Esophagus muscularis mucosa (tissue), 4 donors: ENCODE measurements at regions not wholly inside any gene's neighbourhood (a gene's known extent, or its start where the extent isn't known, plus 50 kb on each side); places are given as distances from the start of the nearest gene placed in this dataset.

Source experiments
- EP300 ChIP-seq: sonication (generic); formaldehyde crosslinking; IDR thresholded peaks from one replicate; pipeline ENCODE4 v1.6.1; 2017; ENCODE audit warnings: antibody characterized with exemption
- POLR2A ChIP-seq: fragments of 450-650 bp; IDR thresholded peaks from one replicate; pipeline ENCODE4 v1.6.1; 2017; ENCODE audit warnings: antibody characterized with exemption, moderate library complexity, mild to moderate bottlenecking, low read depth
- POLR2AphosphoS5 ChIP-seq, 2 donors: sonication (generic); formaldehyde crosslinking; IDR thresholded peaks; one replicate each; pipeline ENCODE4 v1.6.1; 2017; ENCODE audit warnings: antibody characterized with exemption in 2 of 2
- TF ChIP-seq, protein P1 (sequence below), 3 experiments: fragments of 200-600 bp in 2 of 3; fragments of 450-650 bp in 1 of 3; sonication (generic) in 2 of 3; IDR thresholded peaks; one replicate each; pipeline ENCODE4 v1.5.1; 2017 to 2019; ENCODE audit warnings: antibody characterized with exemption in 3 of 3, mild to moderate bottlenecking in 2 of 3, moderate library complexity in 1 of 3

DNA sequence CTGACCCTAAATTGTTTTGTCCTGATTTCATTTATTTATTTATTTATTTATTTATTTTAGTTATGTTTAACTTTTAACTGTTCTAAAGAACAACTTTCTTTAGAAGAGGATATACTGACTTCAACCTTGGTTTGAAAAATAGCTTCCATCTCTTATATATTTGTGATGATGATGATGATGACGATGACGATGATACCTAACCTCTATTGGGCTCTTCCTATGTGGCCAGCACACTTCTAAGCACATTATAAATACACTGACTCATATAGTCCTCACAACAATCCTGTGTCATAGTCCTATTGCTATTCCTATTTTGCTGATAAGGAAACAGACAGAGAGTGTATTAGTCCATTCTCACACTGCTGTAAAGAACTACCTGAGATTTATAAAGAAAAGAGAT, 162.9 kb upstream of the KIAA1217 start:
- TF ChIP-seq, protein P1, sequence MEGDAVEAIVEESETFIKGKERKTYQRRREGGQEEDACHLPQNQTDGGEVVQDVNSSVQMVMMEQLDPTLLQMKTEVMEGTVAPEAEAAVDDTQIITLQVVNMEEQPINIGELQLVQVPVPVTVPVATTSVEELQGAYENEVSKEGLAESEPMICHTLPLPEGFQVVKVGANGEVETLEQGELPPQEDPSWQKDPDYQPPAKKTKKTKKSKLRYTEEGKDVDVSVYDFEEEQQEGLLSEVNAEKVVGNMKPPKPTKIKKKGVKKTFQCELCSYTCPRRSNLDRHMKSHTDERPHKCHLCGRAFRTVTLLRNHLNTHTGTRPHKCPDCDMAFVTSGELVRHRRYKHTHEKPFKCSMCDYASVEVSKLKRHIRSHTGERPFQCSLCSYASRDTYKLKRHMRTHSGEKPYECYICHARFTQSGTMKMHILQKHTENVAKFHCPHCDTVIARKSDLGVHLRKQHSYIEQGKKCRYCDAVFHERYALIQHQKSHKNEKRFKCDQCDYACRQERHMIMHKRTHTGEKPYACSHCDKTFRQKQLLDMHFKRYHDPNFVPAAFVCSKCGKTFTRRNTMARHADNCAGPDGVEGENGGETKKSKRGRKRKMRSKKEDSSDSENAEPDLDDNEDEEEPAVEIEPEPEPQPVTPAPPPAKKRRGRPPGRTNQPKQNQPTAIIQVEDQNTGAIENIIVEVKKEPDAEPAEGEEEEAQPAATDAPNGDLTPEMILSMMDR (IDR thresholded peaks at IDR 0.05) = no peak
- TF ChIP-seq POLR2AphosphoS5 (IDR thresholded peaks at IDR 0.05) (no peak), POLR2A (no peak), EP300 (no peak)
